WTC11 (cell line): ENCODE measurements at regions not wholly inside any gene's neighbourhood (a gene's known extent, or its start where the extent isn't known, plus 50 kb on each side); places are given as distances from the start of the nearest gene placed in this dataset.

Source experiments
- ATAC-seq: fragments of 200-7000 bp; cut with Tn5 transposase; 2 replicates; pipeline ENCODE4 v1.10.0; 2021; ENCODE audit warnings: mild to moderate bottlenecking, moderate library complexity
- CTCF ChIA-PET: fragments of 300-600 bp; sonication (Branson Sonifier 250); formaldehyde crosslinking; loops from one replicate; lab custom pipeline; 2021; ENCODE audit warnings: antibody characterized with exemption; lab: Charles Lee
- POLR2A ChIA-PET: fragments of 350-600 bp; sonication (Branson Sonifier 250); formaldehyde crosslinking; loops from one replicate; lab custom pipeline; 2021; ENCODE audit warnings: antibody characterized with exemption; lab: Charles Lee
- DNase-seq: peaks from one replicate; pipeline ENCODE4 v3.0.0; 2021; ENCODE audit warnings: low spot score
- H3K27ac Mint-ChIP-seq: 2 replicates; pipeline ENCODE4 v1.8.0; 2021; ENCODE audit warnings: mixed read lengths
- H3K27me3 Mint-ChIP-seq: 2 replicates; pipeline ENCODE4 v1.8.0; 2021; ENCODE audit warnings: low read depth, mild to moderate bottlenecking, moderate library complexity, mixed read lengths
- H3K36me3 Mint-ChIP-seq: 2 replicates; pipeline ENCODE4 v1.8.0; 2021; ENCODE audit warnings: mixed read lengths
- H3K4me1 Mint-ChIP-seq: 2 replicates; pipeline ENCODE4 v1.8.0; 2022; ENCODE audit warnings: mixed read lengths
- H3K4me3 Mint-ChIP-seq: 2 replicates; pipeline ENCODE4 v1.8.0; 2021; ENCODE audit warnings: mild to moderate bottlenecking, moderate library complexity, mixed read lengths
- H3K9me3 Mint-ChIP-seq: 2 replicates; pipeline ENCODE4 v1.8.0; 2021; ENCODE audit warnings: mixed read lengths
- CREM ChIP-seq: sonication (generic); formaldehyde crosslinking; IDR thresholded peaks from 2 replicates; pipeline ENCODE4 v1.8.1; 2022; ENCODE audit warnings: mild to moderate bottlenecking, missing genetic modification reagents, moderate library complexity
- ESRRA ChIP-seq: sonication (generic); formaldehyde crosslinking; IDR thresholded peaks from 2 replicates; pipeline ENCODE4 v1.8.1; 2022; ENCODE audit warnings: mild to moderate bottlenecking, missing genetic modification reagents, borderline replicate concordance
- ETV6 ChIP-seq: sonication (generic); formaldehyde crosslinking; IDR thresholded peaks from 2 replicates; pipeline ENCODE4 v1.8.1; 2022; ENCODE audit warnings: mild to moderate bottlenecking, missing genetic modification reagents
- FOXP1 ChIP-seq: sonication (generic); formaldehyde crosslinking; IDR thresholded peaks from 2 replicates; pipeline ENCODE4 v1.8.0; 2022; ENCODE audit warnings: missing genetic modification reagents, mild to moderate bottlenecking, moderate library complexity, borderline replicate concordance
- NFATC4 ChIP-seq: fragments of 250-450 bp; sonication (Bioruptor Pico); IDR thresholded peaks from 2 replicates; pipeline ENCODE4 v1.9.0; 2021; ENCODE audit warnings: mild to moderate bottlenecking
- NR3C1 ChIP-seq: sonication (generic); formaldehyde crosslinking; conservative IDR thresholded peaks from 2 replicates; pipeline ENCODE4 v1.8.1; 2023; ENCODE audit warnings: low read depth, mild to moderate bottlenecking, missing genetic modification reagents
- PRDM15 ChIP-seq: sonication (generic); formaldehyde crosslinking; IDR thresholded peaks from 2 replicates; pipeline ENCODE4 v1.8.0; 2022; ENCODE audit warnings: missing genetic modification reagents
- SOX15 ChIP-seq: fragments of 250-450 bp; sonication (Bioruptor Pico); IDR thresholded peaks from 2 replicates; pipeline ENCODE4 v1.9.0; 2021; ENCODE audit warnings: mild to moderate bottlenecking
- TEAD1 ChIP-seq: sonication (generic); formaldehyde crosslinking; IDR thresholded peaks from 2 replicates; pipeline ENCODE4 v1.8.0; 2022; ENCODE audit warnings: mild to moderate bottlenecking, missing genetic modification reagents
- USF2 ChIP-seq: sonication (generic); formaldehyde crosslinking; IDR thresholded peaks from 2 replicates; pipeline ENCODE4 v1.8.1; 2023; ENCODE audit warnings: mild to moderate bottlenecking, missing genetic modification reagents, moderate library complexity
- ZBTB43 ChIP-seq: sonication (generic); formaldehyde crosslinking; IDR thresholded peaks from 2 replicates; pipeline ENCODE4 v1.8.1; 2023; ENCODE audit warnings: mild to moderate bottlenecking, missing genetic modification reagents
- ZNF281 ChIP-seq: sonication (generic); formaldehyde crosslinking; IDR thresholded peaks from 2 replicates; pipeline ENCODE4 v1.8.0; 2023; ENCODE audit warnings: mild to moderate bottlenecking, missing genetic modification reagents
- TF ChIP-seq, protein P1 (sequence below): sonication (generic); formaldehyde crosslinking; IDR thresholded peaks from 2 replicates; pipeline ENCODE4 v1.8.1; 2022; ENCODE audit warnings: missing genetic modification reagents, borderline replicate concordance
- TF ChIP-seq, protein P2 (sequence below): sonication (generic); formaldehyde crosslinking; IDR thresholded peaks from 2 replicates; pipeline ENCODE4 v1.8.1; 2022; ENCODE audit warnings: low read depth, missing genetic modification reagents, borderline replicate concordance
- TF ChIP-seq, protein P3 (sequence below): fragments of 250-450 bp; sonication (Bioruptor Pico); IDR thresholded peaks from 2 replicates; pipeline ENCODE4 v1.9.0; 2021; ENCODE audit warnings: mild to moderate bottlenecking
- TF ChIP-seq, protein P4 (sequence below): sonication (generic); formaldehyde crosslinking; IDR thresholded peaks from 2 replicates; pipeline ENCODE4 v1.8.0; 2023; ENCODE audit warnings: missing genetic modification reagents, mild to moderate bottlenecking, borderline replicate concordance

DNA sequence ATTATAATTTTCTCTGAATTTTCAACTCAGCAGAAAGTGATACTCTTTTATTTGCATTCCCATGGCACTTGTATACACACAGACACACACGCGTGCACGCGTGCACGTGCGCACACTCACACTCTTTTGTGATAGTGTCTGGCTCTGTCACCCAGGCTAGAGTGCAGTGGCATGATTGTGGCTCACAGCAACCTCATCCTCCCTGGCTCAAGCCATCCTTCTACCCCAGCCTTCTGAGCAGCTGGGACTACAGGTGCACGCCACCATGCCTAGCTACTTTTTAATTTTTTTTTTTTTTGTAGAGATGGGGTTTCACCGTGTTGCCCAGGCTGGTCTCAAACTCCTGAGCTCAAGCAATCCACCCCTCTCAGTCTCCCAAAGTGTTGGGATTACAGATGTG lies 123.2 kb downstream of the MC4R start:
- POLR2A ChIA-PET = no interaction called here
- Mint-ChIP-seq H3K27me3 (no peaks in the 10 kb centered on the region), H3K4me3 (no peak overlapping the region), H3K9me3 (no peaks in the 10 kb centered on the region), H3K4me1 (no peaks in the 10 kb centered on the region)
- TF ChIP-seq, protein P1, sequence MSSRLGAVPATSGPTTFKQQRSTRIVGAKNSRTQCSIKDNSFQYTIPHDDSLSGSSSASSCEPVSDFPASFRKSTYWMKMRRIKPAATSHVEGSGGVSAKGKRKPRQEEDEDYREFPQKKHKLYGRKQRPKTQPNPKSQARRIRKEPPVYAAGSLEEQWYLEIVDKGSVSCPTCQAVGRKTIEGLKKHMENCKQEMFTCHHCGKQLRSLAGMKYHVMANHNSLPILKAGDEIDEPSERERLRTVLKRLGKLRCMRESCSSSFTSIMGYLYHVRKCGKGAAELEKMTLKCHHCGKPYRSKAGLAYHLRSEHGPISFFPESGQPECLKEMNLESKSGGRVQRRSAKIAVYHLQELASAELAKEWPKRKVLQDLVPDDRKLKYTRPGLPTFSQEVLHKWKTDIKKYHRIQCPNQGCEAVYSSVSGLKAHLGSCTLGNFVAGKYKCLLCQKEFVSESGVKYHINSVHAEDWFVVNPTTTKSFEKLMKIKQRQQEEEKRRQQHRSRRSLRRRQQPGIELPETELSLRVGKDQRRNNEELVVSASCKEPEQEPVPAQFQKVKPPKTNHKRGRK (CRISPR knock-in tag) = no peak
- TF ChIP-seq ZNF281 (CRISPR knock-in tag) (no peak), TEAD1 (no peak), PRDM15 (CRISPR knock-in tag) (no peak), ETV6 (CRISPR knock-in tag) (no peak), CREM (no peak), NR3C1 (CRISPR knock-in tag) (no peak), SOX15 (CRISPR knock-in tag) (no peak)
- TF ChIP-seq, protein P2, sequence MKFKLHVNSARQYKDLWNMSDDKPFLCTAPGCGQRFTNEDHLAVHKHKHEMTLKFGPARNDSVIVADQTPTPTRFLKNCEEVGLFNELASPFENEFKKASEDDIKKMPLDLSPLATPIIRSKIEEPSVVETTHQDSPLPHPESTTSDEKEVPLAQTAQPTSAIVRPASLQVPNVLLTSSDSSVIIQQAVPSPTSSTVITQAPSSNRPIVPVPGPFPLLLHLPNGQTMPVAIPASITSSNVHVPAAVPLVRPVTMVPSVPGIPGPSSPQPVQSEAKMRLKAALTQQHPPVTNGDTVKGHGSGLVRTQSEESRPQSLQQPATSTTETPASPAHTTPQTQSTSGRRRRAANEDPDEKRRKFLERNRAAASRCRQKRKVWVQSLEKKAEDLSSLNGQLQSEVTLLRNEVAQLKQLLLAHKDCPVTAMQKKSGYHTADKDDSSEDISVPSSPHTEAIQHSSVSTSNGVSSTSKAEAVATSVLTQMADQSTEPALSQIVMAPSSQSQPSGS = no peak
- TF ChIP-seq, protein P3, sequence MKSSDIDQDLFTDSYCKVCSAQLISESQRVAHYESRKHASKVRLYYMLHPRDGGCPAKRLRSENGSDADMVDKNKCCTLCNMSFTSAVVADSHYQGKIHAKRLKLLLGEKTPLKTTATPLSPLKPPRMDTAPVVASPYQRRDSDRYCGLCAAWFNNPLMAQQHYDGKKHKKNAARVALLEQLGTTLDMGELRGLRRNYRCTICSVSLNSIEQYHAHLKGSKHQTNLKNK (CRISPR knock-in tag) = no peak
- TF ChIP-seq, all 79 proteins: peak for 0
- no peak overlapping the region for H3K27ac Mint-ChIP-seq
- CTCF ChIA-PET = interaction anchor here (1.0 kb wide), 1 partner anchor 167 kb away, joined by 3 read pairs; no protein-coding TSS in a partner anchor
- ATAC-seq (no peak), DNase-seq (no peak)
- no peaks in the 10 kb centered on the region for H3K36me3 Mint-ChIP-seq

DNA sequence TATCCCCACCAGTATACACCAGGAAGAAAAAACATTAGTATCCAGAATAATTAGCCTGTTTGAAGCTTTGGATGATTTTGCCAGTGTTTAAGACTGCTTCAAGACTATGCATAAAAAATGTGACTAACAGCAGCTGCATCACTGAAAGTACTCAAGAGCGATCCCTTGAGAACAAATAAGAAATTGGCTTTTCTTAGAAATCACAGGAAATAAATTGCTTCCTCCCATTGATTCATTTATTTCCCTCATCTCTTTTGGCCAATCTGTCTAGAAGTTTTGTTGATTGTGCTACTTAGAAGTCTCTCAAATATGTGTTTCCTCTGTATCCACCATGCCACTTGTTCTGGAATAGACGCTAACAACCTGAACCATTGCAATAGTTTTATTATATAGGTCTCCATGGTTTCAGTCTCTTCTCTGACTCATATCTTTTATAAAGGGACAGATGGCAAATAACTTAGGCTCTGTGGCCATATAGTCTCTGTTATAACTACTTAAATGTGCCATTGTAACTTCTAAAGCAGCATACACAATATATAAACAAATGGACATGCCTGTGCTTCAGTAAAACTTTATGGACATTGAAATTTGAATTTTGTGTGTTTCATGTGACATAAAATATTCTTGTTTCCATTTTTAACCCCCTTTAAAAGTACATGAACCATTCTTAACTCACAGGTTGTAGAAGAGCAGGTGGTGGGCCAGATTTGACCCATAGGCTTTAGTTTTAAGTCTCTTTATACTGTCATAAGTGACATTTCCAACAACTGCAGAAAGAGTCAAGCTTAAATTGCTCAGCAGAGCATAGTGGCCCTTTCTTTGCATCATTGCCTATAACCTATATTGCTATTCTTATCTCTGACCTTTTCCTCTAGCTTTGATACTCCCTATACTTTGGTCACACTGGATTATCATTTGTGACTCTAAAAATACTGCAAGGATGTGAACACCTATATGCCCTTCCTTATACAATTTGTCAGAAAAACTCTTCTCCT lies 123.9 kb downstream of the MC4R start:
- Mint-ChIP-seq H3K4me1 (0 out of 2 replicates have a peak, but pooled peaks cover under 1% of the 10 kb centered on the region), H3K27ac (no peak overlapping the region), H3K27me3 (no peaks in the 10 kb centered on the region), H3K4me3 (no peak overlapping the region), H3K9me3 (no peaks in the 10 kb centered on the region), H3K36me3 (no peaks in the 10 kb centered on the region)
- ChIA-PET CTCF (no interaction called here), POLR2A (no interaction called here)
- DNase-seq (no peak), ATAC-seq (no peak)
- no peak for TF ChIP-seq ZBTB43 (CRISPR knock-in tag)
- no peak for TF ChIP-seq FOXP1
- no peak for TF ChIP-seq CREM
- no peak for TF ChIP-seq USF2
- no peak for TF ChIP-seq ESRRA (CRISPR knock-in tag)
- TF ChIP-seq ETV6 (CRISPR knock-in tag) = no peak
- no peak for TF ChIP-seq NFATC4 (CRISPR knock-in tag)
- TF ChIP-seq, protein P4, sequence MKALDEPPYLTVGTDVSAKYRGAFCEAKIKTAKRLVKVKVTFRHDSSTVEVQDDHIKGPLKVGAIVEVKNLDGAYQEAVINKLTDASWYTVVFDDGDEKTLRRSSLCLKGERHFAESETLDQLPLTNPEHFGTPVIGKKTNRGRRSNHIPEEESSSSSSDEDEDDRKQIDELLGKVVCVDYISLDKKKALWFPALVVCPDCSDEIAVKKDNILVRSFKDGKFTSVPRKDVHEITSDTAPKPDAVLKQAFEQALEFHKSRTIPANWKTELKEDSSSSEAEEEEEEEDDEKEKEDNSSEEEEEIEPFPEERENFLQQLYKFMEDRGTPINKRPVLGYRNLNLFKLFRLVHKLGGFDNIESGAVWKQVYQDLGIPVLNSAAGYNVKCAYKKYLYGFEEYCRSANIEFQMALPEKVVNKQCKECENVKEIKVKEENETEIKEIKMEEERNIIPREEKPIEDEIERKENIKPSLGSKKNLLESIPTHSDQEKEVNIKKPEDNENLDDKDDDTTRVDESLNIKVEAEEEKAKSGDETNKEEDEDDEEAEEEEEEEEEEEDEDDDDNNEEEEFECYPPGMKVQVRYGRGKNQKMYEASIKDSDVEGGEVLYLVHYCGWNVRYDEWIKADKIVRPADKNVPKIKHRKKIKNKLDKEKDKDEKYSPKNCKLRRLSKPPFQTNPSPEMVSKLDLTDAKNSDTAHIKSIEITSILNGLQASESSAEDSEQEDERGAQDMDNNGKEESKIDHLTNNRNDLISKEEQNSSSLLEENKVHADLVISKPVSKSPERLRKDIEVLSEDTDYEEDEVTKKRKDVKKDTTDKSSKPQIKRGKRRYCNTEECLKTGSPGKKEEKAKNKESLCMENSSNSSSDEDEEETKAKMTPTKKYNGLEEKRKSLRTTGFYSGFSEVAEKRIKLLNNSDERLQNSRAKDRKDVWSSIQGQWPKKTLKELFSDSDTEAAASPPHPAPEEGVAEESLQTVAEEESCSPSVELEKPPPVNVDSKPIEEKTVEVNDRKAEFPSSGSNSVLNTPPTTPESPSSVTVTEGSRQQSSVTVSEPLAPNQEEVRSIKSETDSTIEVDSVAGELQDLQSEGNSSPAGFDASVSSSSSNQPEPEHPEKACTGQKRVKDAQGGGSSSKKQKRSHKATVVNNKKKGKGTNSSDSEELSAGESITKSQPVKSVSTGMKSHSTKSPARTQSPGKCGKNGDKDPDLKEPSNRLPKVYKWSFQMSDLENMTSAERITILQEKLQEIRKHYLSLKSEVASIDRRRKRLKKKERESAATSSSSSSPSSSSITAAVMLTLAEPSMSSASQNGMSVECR (CRISPR knock-in tag) = no peak
